ENCODE measurements at regions not wholly inside any gene's neighbourhood (a gene's known extent, or its start where the extent isn't known, plus 50 kb on each side); places are given as distances from the start of the nearest gene placed in this dataset.

GRCh38 chr11:111044751-111045406 is 200.6 kb upstream of the POU2AF2 start:
- DNase-seq (ENCODE audit: low read depth in 1 of 2, low spot score in 1 of 2) = no peak
- TF ChIP-seq JUND (IDR thresholded peaks at IDR 0.05; ENCODE audit: low read depth) = no peak
- in situ Hi-C loops (cut with HindIII; ENCODE audit: low pct_unique_long_range_greater_than_20kb, low sequenced_read_pairs) = no loop called here

DNA sequence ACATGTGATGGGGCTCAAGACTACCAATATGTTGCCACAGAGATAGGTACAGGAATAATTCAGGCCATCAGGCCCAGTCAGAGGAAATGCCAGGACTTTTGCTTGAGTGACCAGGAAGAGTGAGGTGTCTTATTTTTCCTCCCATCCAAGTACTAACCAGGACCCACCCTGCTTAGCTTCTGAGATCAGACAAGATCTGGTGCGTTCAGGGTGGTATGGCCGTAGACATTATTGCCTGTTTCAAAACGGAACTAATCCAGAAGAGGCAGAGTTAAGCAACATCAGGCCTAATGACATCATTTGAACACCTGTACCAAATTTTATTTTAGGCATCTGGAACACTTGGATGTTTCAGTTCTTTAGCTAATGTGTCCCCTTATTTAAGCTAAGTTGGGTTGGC is 205.5 kb upstream of the POU2AF2 start:
- TF ChIP-seq JUND (IDR thresholded peaks at IDR 0.05; ENCODE audit: low read depth) = no peak
- in situ Hi-C loops (cut with HindIII; ENCODE audit: low pct_unique_long_range_greater_than_20kb, low sequenced_read_pairs) = no loop called here
- DNase-seq (ENCODE audit: low read depth in 1 of 2, low spot score in 1 of 2) = no peak

- in situ Hi-C loops (cut with HindIII; ENCODE audit: low pct_unique_long_range_greater_than_20kb, low sequenced_read_pairs) = no loop called here
- TF ChIP-seq JUND (IDR thresholded peaks at IDR 0.05; ENCODE audit: low read depth) = no peak
Measured at GRCh38 chr11:111035746-111036145, 209.8 kb upstream of the POU2AF2 start.

DNA sequence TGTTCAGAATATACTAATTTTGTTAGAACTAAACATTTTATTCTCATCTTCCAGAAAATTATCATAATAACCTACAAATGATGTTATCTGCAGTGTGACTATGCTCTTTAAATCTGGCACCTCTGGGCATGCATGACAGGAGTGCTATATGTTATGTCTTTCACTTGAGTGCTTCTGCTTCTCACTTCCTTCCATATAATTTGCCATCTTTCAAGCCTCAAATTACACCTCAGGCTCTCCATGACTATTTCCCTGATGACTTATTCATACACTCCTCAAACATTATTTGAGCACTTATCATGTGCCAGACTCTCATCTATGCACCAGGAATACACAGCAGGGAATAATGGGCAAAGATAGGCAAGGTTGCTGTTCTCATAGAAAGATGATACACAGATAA is 219.3 kb upstream of the POU2AF2 start:
- TF ChIP-seq JUND (IDR thresholded peaks at IDR 0.05; ENCODE audit: low read depth) = no peak
- in situ Hi-C loops (cut with HindIII; ENCODE audit: low pct_unique_long_range_greater_than_20kb, low sequenced_read_pairs) = no loop called here
- no peak for DNase-seq (ENCODE audit: low read depth in 1 of 2, low spot score in 1 of 2)

More at GRCh38 chr11:111035746-111036145, 209.8 kb upstream of the POU2AF2 start:
- DNase-seq (ENCODE audit: low read depth in 1 of 2, low spot score in 1 of 2) = no peak

- TF ChIP-seq JUND (IDR thresholded peaks at IDR 0.05; ENCODE audit: low read depth) = no peak
- peak in 1 of 2 experiments; percentile 53 for DNase-seq (ENCODE audit: low read depth in 1 of 2, low spot score in 1 of 2)
Measured at GRCh38 chr11:111021131-111021530, 224.4 kb upstream of the POU2AF2 start.

DNA sequence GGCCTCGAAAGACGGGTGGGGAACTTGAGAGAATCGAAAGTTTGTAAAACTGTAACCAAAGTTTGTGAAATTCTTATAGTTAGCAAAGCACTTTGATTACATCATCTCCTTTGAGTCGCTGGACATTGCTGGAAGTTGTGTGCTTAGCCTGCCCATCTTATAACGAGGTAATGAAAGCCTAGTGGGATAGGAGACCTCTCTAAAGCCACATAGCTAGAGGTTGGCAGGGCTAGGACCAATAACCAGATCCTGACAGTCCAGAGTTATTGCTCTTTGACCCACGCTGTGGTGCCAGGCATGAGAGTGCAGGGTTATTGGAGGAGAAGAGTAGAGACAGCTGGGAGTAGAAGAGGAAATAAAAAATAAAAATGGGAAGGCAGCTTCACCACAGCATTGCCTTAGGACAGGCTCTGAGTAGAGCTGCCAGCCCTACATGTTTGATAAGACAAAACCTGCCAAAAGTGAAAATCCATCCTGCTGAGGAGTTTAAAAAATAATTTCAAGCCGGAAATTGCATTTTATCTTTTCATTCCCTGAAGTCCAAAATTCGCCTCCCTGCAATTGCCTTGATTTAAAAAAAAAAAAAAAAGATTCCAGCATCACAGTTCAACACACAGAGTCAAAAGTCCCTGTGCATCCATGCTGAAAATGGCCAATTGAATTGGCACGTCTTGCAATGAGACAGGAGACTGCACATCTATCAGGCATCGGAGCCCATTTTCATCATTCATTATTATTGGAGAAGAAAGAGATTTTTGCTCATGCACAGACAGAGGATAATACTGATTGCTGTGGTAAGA is 225.5 kb upstream of the POU2AF2 start:
- no peak for TF ChIP-seq JUND (IDR thresholded peaks at IDR 0.05; ENCODE audit: low read depth)
- no peak for DNase-seq (ENCODE audit: low read depth in 1 of 2, low spot score in 1 of 2)
- in situ Hi-C loops (cut with HindIII; ENCODE audit: low pct_unique_long_range_greater_than_20kb, low sequenced_read_pairs) = no loop called here

More at GRCh38 chr11:111021131-111021530, 224.4 kb upstream of the POU2AF2 start:
- in situ Hi-C loops (cut with HindIII; ENCODE audit: low pct_unique_long_range_greater_than_20kb, low sequenced_read_pairs) = no loop called here

GRCh38 chr11:111019451-111019850 is 226.1 kb upstream of the POU2AF2 start:
- no peak for DNase-seq (ENCODE audit: low read depth in 1 of 2, low spot score in 1 of 2)
- in situ Hi-C loops (cut with HindIII; ENCODE audit: low pct_unique_long_range_greater_than_20kb, low sequenced_read_pairs) = no loop called here
- no peak for TF ChIP-seq JUND (IDR thresholded peaks at IDR 0.05; ENCODE audit: low read depth)

DNA sequence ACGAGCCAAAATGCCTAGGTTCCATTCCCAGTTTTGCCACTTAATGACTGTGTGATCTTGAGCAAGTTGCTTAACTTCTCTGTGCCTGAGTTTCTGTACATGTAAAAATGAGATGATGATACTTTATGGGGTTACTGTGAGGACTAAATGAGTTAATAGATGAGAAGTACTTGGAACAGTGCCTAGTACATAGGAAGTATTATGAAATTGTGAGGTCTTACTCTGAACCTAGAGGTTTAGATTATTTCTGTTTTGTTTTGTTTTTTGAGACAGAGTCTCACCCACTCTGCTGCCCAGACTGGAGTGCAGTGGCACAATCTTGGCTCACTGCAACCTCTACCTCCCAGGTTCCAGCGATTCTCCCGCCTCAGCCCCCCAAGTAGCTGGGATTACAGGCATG is 227.0 kb upstream of the POU2AF2 start:
- DNase-seq (ENCODE audit: low read depth in 1 of 2, low spot score in 1 of 2) = no peak
- in situ Hi-C loops (cut with HindIII; ENCODE audit: low pct_unique_long_range_greater_than_20kb, low sequenced_read_pairs) = no loop called here
- no peak for TF ChIP-seq JUND (IDR thresholded peaks at IDR 0.05; ENCODE audit: low read depth)

- in situ Hi-C loops (cut with HindIII; ENCODE audit: low pct_unique_long_range_greater_than_20kb, low sequenced_read_pairs) = no loop called here
- TF ChIP-seq JUND (IDR thresholded peaks at IDR 0.05; ENCODE audit: low read depth) = no peak
- no peak for DNase-seq (ENCODE audit: low read depth in 1 of 2, low spot score in 1 of 2)
Measured at GRCh38 chr11:111012491-111012890, 233.0 kb upstream of the POU2AF2 start.

DNA sequence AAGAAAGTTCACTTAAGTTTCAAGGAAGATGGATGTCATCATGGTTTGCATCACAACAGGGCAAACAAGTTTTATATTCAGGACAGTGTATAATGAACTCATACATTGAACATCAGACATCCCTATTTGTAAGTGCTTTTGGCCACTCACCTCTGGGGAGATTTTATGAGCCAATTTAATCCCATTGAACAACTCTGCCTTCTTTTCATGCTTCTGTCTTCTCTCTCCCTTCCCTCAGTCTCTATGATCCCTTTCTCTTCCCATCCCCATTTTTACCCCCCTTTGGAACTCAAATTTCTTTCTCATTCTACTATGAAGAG is 234.3 kb upstream of the POU2AF2 start:
- no peak for TF ChIP-seq JUND (IDR thresholded peaks at IDR 0.05; ENCODE audit: low read depth)
- in situ Hi-C loops (cut with HindIII; ENCODE audit: low pct_unique_long_range_greater_than_20kb, low sequenced_read_pairs) = no loop called here
- no peak for DNase-seq (ENCODE audit: low read depth in 1 of 2, low spot score in 1 of 2)

DNA sequence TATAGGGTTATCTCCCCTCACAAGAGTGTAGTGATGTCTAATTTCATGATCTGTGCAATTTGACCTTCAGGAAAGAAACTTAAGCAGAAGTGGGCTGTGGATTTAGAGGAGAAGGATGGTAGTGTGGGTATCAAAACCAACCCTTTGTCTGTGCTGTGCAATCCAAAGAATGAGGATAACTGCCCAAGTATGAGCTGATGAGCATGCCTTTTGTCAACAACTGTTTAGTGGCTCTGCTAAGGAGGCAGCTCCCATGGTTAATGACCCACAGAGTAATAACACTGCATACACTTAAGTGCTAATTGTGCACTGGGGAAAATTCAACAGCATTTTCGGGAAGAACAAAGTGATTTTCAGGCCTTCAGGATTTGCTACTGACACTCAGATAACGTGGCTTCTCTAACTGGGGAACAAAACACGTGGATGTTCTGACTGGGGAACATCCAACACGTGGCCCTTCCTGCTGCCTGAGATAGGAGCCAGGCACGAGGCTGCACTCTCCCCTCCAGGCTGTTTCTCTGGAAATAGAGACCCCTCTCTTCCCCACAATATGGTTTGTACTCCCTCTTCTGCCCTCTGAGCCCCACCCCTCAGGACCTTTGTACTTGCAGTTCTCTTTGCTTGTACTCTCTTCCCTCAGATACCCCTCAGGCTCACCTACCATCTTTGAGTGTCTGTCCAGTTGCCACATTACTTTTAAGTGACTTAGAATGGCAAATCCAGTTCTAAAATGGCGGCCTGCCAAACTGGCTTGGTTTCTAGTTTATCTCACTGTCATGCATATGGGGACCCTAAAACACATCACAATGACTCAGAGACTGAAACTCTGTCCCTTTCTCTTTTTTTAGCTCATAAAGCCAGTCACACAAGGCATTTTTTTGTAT is 234.9 kb upstream of the POU2AF2 start:
- no peak for TF ChIP-seq JUND (IDR thresholded peaks at IDR 0.05; ENCODE audit: low read depth)
- in situ Hi-C loops (cut with HindIII; ENCODE audit: low pct_unique_long_range_greater_than_20kb, low sequenced_read_pairs) = no loop called here
- DNase-seq (ENCODE audit: low read depth in 1 of 2, low spot score in 1 of 2) = no peak

GRCh38 chr11:111006227-111006626 is 239.3 kb upstream of the POU2AF2 start:
- TF ChIP-seq JUND (IDR thresholded peaks at IDR 0.05; ENCODE audit: low read depth) = no peak
- in situ Hi-C loops (cut with HindIII; ENCODE audit: low pct_unique_long_range_greater_than_20kb, low sequenced_read_pairs) = no loop called here
- no peak for DNase-seq (ENCODE audit: low read depth in 1 of 2, low spot score in 1 of 2)

Measured in T47D (cell line).